ENCODE measurements at regions not wholly inside any gene's neighbourhood (a gene's known extent, or its start where the extent isn't known, plus 50 kb on each side); places are given as distances from the start of the nearest gene placed in this dataset.
A peak's percentile ranks its signal among the peaks of the same experiment; 100 is the strongest.

GRCh38 chr12:110992909-110993308, 72.5 kb upstream of the MYL2 start:
- H3K27ac ChIP-seq: peak overlapping the region; percentile 27
- TF ChIP-seq CTCF (conservative IDR thresholded peaks at IDR 0.05) (no peak), ZFX (IDR thresholded peaks at IDR 0.05) (no peak)

DNA sequence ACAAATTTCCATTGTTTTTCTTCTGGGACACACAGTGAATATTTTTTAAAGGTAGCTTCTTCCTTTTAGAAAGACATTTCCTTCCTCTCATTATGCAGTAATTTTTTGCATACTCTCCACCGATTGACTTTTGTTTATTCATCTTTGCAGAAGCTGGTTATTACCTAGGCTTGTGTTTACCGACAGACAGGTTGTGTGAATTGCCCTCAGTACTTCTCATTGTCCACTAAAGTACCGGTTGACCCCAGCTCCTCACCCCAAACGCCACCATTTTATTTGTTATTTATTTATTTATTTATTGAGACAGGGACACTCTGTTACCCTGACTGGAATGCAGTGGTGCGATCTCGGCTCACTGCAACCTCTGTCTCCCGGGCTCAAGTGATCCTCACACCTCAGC, 63.4 kb upstream of the MYL2 start:
- TF ChIP-seq CTCF (conservative IDR thresholded peaks at IDR 0.05) (no peak), ZFX (IDR thresholded peaks at IDR 0.05) (no peak)

GRCh38 chr12:110972866-110973265, 52.5 kb upstream of the MYL2 start:
- H3K27ac ChIP-seq: no peak overlapping the region
- TF ChIP-seq CTCF (conservative IDR thresholded peaks at IDR 0.05) (no peak), ZFX (IDR thresholded peaks at IDR 0.05) (no peak)

More for the DNA sequence above, 63.4 kb upstream of the MYL2 start:
- no peak overlapping the region for H3K27ac ChIP-seq

DNA sequence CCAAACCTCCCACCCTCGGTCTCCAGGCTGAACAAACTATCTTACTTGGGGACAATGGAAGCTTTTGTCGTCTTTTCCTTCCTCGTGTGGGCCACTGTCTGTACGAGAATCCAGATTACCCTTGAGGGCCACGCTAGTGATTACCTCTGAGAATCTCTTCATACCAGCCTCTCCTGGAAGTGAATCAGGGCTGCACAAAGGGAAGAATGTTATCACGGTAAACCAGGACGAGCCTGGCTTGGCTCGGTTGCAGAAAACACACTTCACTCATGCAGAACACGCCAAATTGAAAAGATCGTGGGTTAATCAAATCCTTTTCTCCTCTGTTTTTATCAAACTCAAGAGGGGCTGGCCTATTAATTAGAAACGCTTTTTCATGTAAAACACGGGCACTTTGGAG, 51.6 kb upstream of the MYL2 start:
- H3K27ac ChIP-seq: no peak overlapping the region
- no peak for TF ChIP-seq ZFX (IDR thresholded peaks at IDR 0.05)
- TF ChIP-seq CTCF (conservative IDR thresholded peaks at IDR 0.05): no peak

DNA sequence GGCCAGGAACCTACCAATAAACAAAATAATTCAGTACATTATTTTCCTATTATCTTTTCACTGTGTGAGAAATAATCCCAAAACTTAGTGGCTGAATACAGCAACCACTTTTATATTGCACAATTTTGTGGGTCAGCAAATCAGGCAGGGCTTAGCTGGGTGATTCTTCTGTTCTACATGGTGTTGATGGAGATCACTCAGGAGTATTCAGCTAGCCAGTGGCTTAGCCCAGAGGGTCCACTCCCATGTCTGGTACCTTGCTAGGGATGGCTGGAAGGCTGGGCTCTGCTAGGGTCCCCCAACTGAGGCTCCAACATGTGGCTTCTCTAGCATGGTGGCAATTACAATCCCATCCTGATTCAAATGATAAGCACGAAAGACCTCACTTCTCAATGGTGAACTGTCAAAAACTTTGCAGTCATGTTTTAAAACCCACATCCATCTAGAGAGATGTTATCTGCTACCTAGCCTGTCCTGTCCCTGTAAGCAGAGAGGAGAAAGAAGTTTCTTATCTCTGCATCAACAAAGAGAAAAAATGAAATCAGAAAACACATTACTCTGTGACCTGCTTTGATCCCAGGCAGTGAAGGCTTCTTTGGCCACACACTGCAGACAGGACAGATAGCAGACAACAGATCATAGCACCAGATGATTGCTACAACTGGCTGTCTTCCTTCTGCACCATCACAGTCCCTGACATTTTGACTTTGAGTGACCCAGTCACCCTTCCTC, 51.0 kb upstream of the MYL2 start:
- TF ChIP-seq CTCF (conservative IDR thresholded peaks at IDR 0.05) (no peak), ZFX (IDR thresholded peaks at IDR 0.05) (no peak)
- H3K27ac ChIP-seq: no peak overlapping the region
